Natural killer cell (primary cell): ENCODE measurements at regions not wholly inside any gene's neighbourhood (a gene's known extent, or its start where the extent isn't known, plus 50 kb on each side); places are given as distances from the start of the nearest gene placed in this dataset.

Experiments used
- ATAC-seq, 3 donors: fragments of 150-1000 bp in 2 of 3; fragments of 200-7000 bp in 1 of 3; cut with Tn5 transposase; 1 replicate in 1 of 3; 2 replicates in 2 of 3; pipeline ENCODE4 v1.10.0; 2021; ENCODE audit warnings: mild to moderate bottlenecking in 2 of 3, moderate library complexity in 2 of 3
- DNase-seq, 2 donors: peaks; one replicate each; pipeline versions ENCODE4 v3.0.0 to v3.0.0-alpha.2; 2013 to 2021; ENCODE audit warnings: mixed read lengths in 1 of 2
- H3K27ac ChIP-seq: one replicate; pipeline ENCODE4 v1.5.1; 2013; ENCODE audit warnings: mild to moderate bottlenecking, low read length
- H3K27me3 ChIP-seq: one replicate; pipeline ENCODE4 v1.6.1; 2013; ENCODE audit warnings: low read length; ENCODE audit not compliant: control insufficient read depth, insufficient read depth
- H3K36me3 ChIP-seq: one replicate; pipeline ENCODE4 v1.6.1; 2013; ENCODE audit warnings: low read length; ENCODE audit not compliant: control insufficient read depth, insufficient read depth
- H3K4me1 ChIP-seq: one replicate; pipeline ENCODE4 v1.6.1; 2013; ENCODE audit warnings: low read length; ENCODE audit not compliant: control insufficient read depth, insufficient read depth
- H3K4me3 ChIP-seq: one replicate; pipeline ENCODE4 v1.5.1; 2013; ENCODE audit warnings: low read length
- H3K9me3 ChIP-seq: one replicate; pipeline ENCODE4 v1.6.1; 2013; ENCODE audit warnings: low read length; ENCODE audit not compliant: control insufficient read depth, insufficient read depth
- H3K27ac Mint-ChIP-seq, 2 donors: one replicate each; pipeline ENCODE4 v1.8.0; 2022; ENCODE audit warnings: mild to moderate bottlenecking in 2 of 2, mixed read lengths in 2 of 2, moderate library complexity in 1 of 2
- H3K27me3 Mint-ChIP-seq, 2 donors: one replicate each; pipeline ENCODE4 v1.8.0; 2022; ENCODE audit warnings: low read depth in 2 of 2, mixed read lengths in 2 of 2
- H3K36me3 Mint-ChIP-seq: one replicate; pipeline ENCODE4 v1.8.0; 2022; ENCODE audit warnings: mixed read lengths
- H3K4me1 Mint-ChIP-seq, 2 donors: one replicate each; pipeline ENCODE4 v1.8.0; 2022; ENCODE audit warnings: mixed read lengths in 2 of 2
- H3K4me3 Mint-ChIP-seq: one replicate; pipeline ENCODE4 v1.8.0; 2022; ENCODE audit warnings: mild to moderate bottlenecking, moderate library complexity, mixed read lengths
- H3K9me3 Mint-ChIP-seq, 2 donors: one replicate each; pipeline ENCODE4 v1.8.0; 2022; ENCODE audit warnings: mixed read lengths in 2 of 2
- WGBS: methylation state at CpG from one replicate; pipeline ENCODE4 v1.1.7; 2013; ENCODE audit warnings: missing lambda C conversion rate; ENCODE audit not compliant: insufficient coverage; 5-methylcytosine and 5-hydroxymethylcytosine counted together
- intact Hi-C: fragments of 100-400 bp; cut with micrococcal nuclease; formaldehyde crosslinking; loops from one replicate; pipeline ENCODE4 v1.14.2; 2022
- TF ChIP-seq, protein P1 (sequence below): fragments of 200-600 bp; IDR thresholded peaks from one replicate; pipeline ENCODE4 v1.8.0; 2022; ENCODE audit warnings: antibody characterized with exemption

- Histone ChIP-seq H3K27me3 (no peaks in the 10 kb centered on the region), H3K9me3 (no peaks in the 10 kb centered on the region), H3K36me3 (no peaks in the 10 kb centered on the region), H3K4me3 (no peak overlapping the region), H3K4me1 (no peaks in the 10 kb centered on the region), H3K27ac (no peak overlapping the region)
- H3K4me1 Mint-ChIP-seq, result no peaks in the 10 kb centered on the region
- H3K27me3 Mint-ChIP-seq, result no peaks in the 10 kb centered on the region
- no peak for DNase-seq
- H3K9me3 Mint-ChIP-seq, result peaks cover 9 to 19% of the 10 kb centered on the region in 2 donors
- intact Hi-C loops, result no loop called here
- no peaks in the 10 kb centered on the region for H3K36me3 Mint-ChIP-seq
- H3K27ac Mint-ChIP-seq, result no peak overlapping the region
- WGBS, result no CpG with 5 or more reads among the region's 1 CpG
- no peak overlapping the region for H3K4me3 Mint-ChIP-seq
- TF ChIP-seq, protein P1, sequence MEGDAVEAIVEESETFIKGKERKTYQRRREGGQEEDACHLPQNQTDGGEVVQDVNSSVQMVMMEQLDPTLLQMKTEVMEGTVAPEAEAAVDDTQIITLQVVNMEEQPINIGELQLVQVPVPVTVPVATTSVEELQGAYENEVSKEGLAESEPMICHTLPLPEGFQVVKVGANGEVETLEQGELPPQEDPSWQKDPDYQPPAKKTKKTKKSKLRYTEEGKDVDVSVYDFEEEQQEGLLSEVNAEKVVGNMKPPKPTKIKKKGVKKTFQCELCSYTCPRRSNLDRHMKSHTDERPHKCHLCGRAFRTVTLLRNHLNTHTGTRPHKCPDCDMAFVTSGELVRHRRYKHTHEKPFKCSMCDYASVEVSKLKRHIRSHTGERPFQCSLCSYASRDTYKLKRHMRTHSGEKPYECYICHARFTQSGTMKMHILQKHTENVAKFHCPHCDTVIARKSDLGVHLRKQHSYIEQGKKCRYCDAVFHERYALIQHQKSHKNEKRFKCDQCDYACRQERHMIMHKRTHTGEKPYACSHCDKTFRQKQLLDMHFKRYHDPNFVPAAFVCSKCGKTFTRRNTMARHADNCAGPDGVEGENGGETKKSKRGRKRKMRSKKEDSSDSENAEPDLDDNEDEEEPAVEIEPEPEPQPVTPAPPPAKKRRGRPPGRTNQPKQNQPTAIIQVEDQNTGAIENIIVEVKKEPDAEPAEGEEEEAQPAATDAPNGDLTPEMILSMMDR, result no peak
- no peak for ATAC-seq
Measured at GRCh38 chr17:70317421-70317820, 148.1 kb downstream of the KCNJ2 start.

DNA sequence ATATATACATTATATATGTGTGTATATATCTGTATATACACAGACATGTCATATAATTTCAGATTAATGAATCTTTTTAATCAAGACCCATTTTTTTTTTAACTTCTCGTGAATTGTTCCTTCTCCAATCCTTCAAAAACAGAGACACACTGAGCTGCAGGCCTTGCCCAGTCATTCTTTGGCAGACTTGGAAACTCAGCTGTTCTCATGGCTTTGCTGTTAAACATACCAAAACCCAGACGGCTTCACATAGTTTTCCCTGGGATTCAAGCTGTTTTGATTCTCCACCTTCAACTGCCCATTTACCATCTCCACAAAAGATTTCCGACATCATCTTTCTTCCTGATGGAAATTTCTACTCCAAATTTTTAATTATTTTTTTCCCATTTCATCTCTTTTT is 148.7 kb downstream of the KCNJ2 start:
- intact Hi-C loops, result no loop called here
- Mint-ChIP-seq H3K4me1 (no peaks in the 10 kb centered on the region), H3K27me3 (no peaks in the 10 kb centered on the region), H3K4me3 (no peak overlapping the region), H3K27ac (no peak overlapping the region), H3K9me3 (peaks cover 12 to 23% of the 10 kb centered on the region in 2 donors), H3K36me3 (no peaks in the 10 kb centered on the region)
- H3K4me3 ChIP-seq, result no peak overlapping the region
- no peaks in the 10 kb centered on the region for H3K9me3 ChIP-seq
- DNase-seq (no peak), ATAC-seq (no peak)
- no peaks in the 10 kb centered on the region for H3K27me3 ChIP-seq
- WGBS, result 93% methylated on average over 3 of the region's 3 CpGs
- TF ChIP-seq, protein P1, result no peak
- no peaks in the 10 kb centered on the region for H3K36me3 ChIP-seq
- no peak overlapping the region for H3K27ac ChIP-seq
- no peaks in the 10 kb centered on the region for H3K4me1 ChIP-seq

- ATAC-seq, result no peak
- TF ChIP-seq, protein P1, result no peak
- H3K9me3 Mint-ChIP-seq, result peaks cover 10 to 15% of the 10 kb centered on the region in 2 donors
- intact Hi-C loops, result no loop called here
- no peaks in the 10 kb centered on the region for H3K36me3 ChIP-seq
- no peaks in the 10 kb centered on the region for H3K36me3 Mint-ChIP-seq
- H3K4me1 ChIP-seq, result no peaks in the 10 kb centered on the region
- H3K4me3 ChIP-seq, result no peak overlapping the region
- DNase-seq, result no peak
- no peaks in the 10 kb centered on the region for H3K9me3 ChIP-seq
- H3K27me3 ChIP-seq, result no peaks in the 10 kb centered on the region
- no peaks in the 10 kb centered on the region for H3K4me1 Mint-ChIP-seq
- no peak overlapping the region for H3K27ac Mint-ChIP-seq
- 78% methylated on average over 2 of the region's 3 CpGs for WGBS
- no peak overlapping the region for H3K4me3 Mint-ChIP-seq
- H3K27ac ChIP-seq, result no peak overlapping the region
- H3K27me3 Mint-ChIP-seq, result no peaks in the 10 kb centered on the region
Measured at GRCh38 chr17:70319516-70319915, 150.2 kb downstream of the KCNJ2 start.

DNA sequence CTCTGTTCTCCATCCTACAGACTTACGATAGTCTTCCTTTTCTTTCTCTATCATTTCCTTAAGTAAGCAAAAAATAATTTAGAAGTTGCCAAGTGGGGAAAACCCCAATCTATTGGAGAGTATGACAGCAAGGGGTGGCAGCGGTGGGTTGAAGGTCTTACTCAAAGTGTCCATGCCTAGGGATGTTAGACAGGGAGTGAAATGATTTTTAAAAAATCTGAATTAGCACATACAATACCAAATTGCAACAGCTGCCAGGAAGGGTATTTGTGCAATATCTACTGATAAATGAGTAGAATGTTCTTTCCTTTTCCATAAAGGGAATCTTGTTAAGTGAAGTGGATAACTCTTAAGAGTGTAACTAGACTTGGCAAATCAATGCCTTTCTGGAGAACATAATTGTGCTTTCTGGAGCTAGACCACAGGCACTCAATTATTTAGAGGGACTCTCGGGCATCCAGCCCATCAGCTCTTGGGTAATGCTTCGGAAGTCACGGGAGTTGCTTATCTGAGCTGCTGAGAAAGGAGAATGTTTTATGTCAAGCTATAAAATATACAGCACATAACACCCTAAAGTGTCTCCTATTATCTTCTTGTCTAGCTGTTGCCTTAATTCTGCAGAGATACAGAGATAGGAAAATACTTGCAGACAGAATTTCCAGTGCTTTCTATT is 151.5 kb downstream of the KCNJ2 start:
- Mint-ChIP-seq H3K27ac (no peak overlapping the region), H3K9me3 (peaks cover 10 to 14% of the 10 kb centered on the region in 2 donors), H3K4me1 (no peaks in the 10 kb centered on the region), H3K36me3 (no peaks in the 10 kb centered on the region), H3K27me3 (no peaks in the 10 kb centered on the region), H3K4me3 (no peak overlapping the region)
- ATAC-seq (no peak), DNase-seq (no peak)
- 90% methylated on average over 2 of the region's 5 CpGs for WGBS
- TF ChIP-seq, protein P1, result no peak
- intact Hi-C loops, result no loop called here
- no peaks in the 10 kb centered on the region for H3K9me3 ChIP-seq
- H3K36me3 ChIP-seq, result no peaks in the 10 kb centered on the region
- H3K27me3 ChIP-seq, result no peaks in the 10 kb centered on the region
- no peaks in the 10 kb centered on the region for H3K4me1 ChIP-seq
- no peak overlapping the region for H3K27ac ChIP-seq
- H3K4me3 ChIP-seq, result no peak overlapping the region
